ENCODE measurements at regions not wholly inside any gene's neighbourhood (a gene's known extent, or its start where the extent isn't known, plus 50 kb on each side); places are given as distances from the start of the nearest gene placed in this dataset.

DNA sequence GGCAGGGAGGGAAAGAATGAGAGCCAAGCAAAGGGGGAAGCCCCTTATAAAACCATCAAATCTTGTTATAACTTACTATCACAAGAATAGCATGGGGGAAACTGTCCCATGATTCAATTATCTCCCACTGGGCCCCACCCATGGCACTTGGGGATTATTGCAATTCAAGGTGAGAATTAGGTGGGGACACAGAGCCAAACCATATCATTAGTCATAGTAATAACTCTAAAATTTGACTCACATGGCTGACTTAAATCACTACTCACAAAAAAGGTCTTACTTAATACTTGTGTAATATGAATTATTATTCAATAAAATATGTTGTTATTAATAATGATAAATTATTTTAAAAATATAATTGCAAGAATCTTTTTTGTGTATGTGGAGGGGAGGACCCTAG is 178.1 kb upstream of the TCF21 start:
- TF ChIP-seq, protein P1, sequence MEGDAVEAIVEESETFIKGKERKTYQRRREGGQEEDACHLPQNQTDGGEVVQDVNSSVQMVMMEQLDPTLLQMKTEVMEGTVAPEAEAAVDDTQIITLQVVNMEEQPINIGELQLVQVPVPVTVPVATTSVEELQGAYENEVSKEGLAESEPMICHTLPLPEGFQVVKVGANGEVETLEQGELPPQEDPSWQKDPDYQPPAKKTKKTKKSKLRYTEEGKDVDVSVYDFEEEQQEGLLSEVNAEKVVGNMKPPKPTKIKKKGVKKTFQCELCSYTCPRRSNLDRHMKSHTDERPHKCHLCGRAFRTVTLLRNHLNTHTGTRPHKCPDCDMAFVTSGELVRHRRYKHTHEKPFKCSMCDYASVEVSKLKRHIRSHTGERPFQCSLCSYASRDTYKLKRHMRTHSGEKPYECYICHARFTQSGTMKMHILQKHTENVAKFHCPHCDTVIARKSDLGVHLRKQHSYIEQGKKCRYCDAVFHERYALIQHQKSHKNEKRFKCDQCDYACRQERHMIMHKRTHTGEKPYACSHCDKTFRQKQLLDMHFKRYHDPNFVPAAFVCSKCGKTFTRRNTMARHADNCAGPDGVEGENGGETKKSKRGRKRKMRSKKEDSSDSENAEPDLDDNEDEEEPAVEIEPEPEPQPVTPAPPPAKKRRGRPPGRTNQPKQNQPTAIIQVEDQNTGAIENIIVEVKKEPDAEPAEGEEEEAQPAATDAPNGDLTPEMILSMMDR (conservative IDR thresholded peaks at IDR 0.05; ENCODE audit: low read depth, low read length) = no peak
- no peak for TF ChIP-seq EZH2 (IDR thresholded peaks at IDR 0.05; ENCODE audit: borderline replicate concordance, low read depth, low read length, poor library complexity, severe bottlenecking)
